Astrocyte (in vitro differentiated cells and primary cell): ENCODE measurements at regions not wholly inside any gene's neighbourhood (a gene's known extent, or its start where the extent isn't known, plus 50 kb on each side); places are given as distances from the start of the nearest gene placed in this dataset.
"Not testable (repeated sequence)": the region's sequence is repeated elsewhere in the genome, so short reads cannot be mapped to it uniquely, and the experiment has no call there.

ENCODE experiments used
- DNase-seq: peaks from one replicate; pipeline ENCODE4 v3.0.0-alpha.2; 2010; ENCODE audit warnings: low read depth
- FAIRE-seq: peaks from 2 replicates; lab custom pipeline; 2011; peaks lifted over from hg19 to GRCh38; lab: Jason Lieb, UNC
- H2AFZ ChIP-seq: 2 replicates; pipeline ENCODE4 v1.6.0; 2012; ENCODE audit warnings: low read depth, low read length, inconsistent platforms
- H3K27ac ChIP-seq: 2 replicates; pipeline ENCODE4 v1.5.1; 2011; ENCODE audit warnings: low read depth, low read length, inconsistent platforms
- H3K27me3 ChIP-seq: 2 replicates; pipeline ENCODE4 v1.6.0; 2011; ENCODE audit warnings: low read length, inconsistent platforms; ENCODE audit not compliant: insufficient read depth
- H3K36me3 ChIP-seq: 2 replicates; pipeline ENCODE4 v1.5.1; 2011; ENCODE audit warnings: low read length, inconsistent platforms; ENCODE audit not compliant: insufficient read depth
- H3K4me1 ChIP-seq: 2 replicates; pipeline ENCODE4 v1.5.1; 2011; ENCODE audit warnings: low read length, inconsistent platforms; ENCODE audit not compliant: insufficient read depth
- H3K4me2 ChIP-seq: 2 replicates; pipeline ENCODE4 v1.6.0; 2012; ENCODE audit warnings: low read length, inconsistent platforms
- H3K4me3 ChIP-seq: 2 replicates; pipeline ENCODE4 v1.5.1; 2011; ENCODE audit warnings: low read depth, mild to moderate bottlenecking, low read length, inconsistent platforms; ENCODE audit not compliant: insufficient read depth
- H3K79me2 ChIP-seq: 2 replicates; pipeline ENCODE4 v1.6.0; 2012; ENCODE audit warnings: mild to moderate bottlenecking, low read length, inconsistent platforms; ENCODE audit not compliant: insufficient read depth
- H3K9ac ChIP-seq: 2 replicates; pipeline ENCODE4 v1.6.0; 2012; ENCODE audit warnings: mild to moderate bottlenecking, low read length, inconsistent platforms
- H3K9me3 ChIP-seq: 2 replicates; pipeline ENCODE4 v1.5.1; 2012; ENCODE audit warnings: low read depth, mild to moderate bottlenecking, low read length, inconsistent platforms; ENCODE audit not compliant: insufficient read depth
- H4K20me1 ChIP-seq: 2 replicates; pipeline ENCODE4 v1.6.0; 2012; ENCODE audit warnings: low read length, inconsistent platforms; ENCODE audit not compliant: insufficient read depth
- H3K27ac Mint-ChIP-seq: one replicate; pipeline ENCODE4 v1.8.0; 2021; ENCODE audit warnings: mild to moderate bottlenecking, mixed read lengths; ENCODE audit not compliant: unreplicated experiment
- H3K27me3 Mint-ChIP-seq: one replicate; pipeline ENCODE4 v1.8.0; 2021; ENCODE audit warnings: low read depth, mixed read lengths; ENCODE audit not compliant: unreplicated experiment
- H3K36me3 Mint-ChIP-seq: one replicate; pipeline ENCODE4 v1.8.0; 2021; ENCODE audit warnings: low read depth, mixed read lengths; ENCODE audit not compliant: unreplicated experiment
- H3K4me1 Mint-ChIP-seq: one replicate; pipeline ENCODE4 v1.8.0; 2021; ENCODE audit warnings: low read depth, mixed read lengths; ENCODE audit not compliant: unreplicated experiment
- H3K4me3 Mint-ChIP-seq: one replicate; pipeline ENCODE4 v1.8.0; 2021; ENCODE audit warnings: mild to moderate bottlenecking, moderate library complexity, mixed read lengths; ENCODE audit not compliant: unreplicated experiment
- H3K9me3 Mint-ChIP-seq: one replicate; pipeline ENCODE4 v1.8.0; 2021; ENCODE audit warnings: mild to moderate bottlenecking, mixed read lengths; ENCODE audit not compliant: unreplicated experiment
- EZH2 ChIP-seq: IDR thresholded peaks from 2 replicates; pipeline ENCODE4 v1.6.1; 2012; ENCODE audit warnings: mild to moderate bottlenecking, low read length, inconsistent platforms; ENCODE audit not compliant: insufficient read depth
- TF ChIP-seq, protein P1 (sequence below): IDR thresholded peaks from 2 replicates; pipeline ENCODE4 v1.5.1; 2011; ENCODE audit warnings: low read depth, mild to moderate bottlenecking, inconsistent platforms, low read length, moderate library complexity; ENCODE audit not compliant: insufficient read depth

DNA sequence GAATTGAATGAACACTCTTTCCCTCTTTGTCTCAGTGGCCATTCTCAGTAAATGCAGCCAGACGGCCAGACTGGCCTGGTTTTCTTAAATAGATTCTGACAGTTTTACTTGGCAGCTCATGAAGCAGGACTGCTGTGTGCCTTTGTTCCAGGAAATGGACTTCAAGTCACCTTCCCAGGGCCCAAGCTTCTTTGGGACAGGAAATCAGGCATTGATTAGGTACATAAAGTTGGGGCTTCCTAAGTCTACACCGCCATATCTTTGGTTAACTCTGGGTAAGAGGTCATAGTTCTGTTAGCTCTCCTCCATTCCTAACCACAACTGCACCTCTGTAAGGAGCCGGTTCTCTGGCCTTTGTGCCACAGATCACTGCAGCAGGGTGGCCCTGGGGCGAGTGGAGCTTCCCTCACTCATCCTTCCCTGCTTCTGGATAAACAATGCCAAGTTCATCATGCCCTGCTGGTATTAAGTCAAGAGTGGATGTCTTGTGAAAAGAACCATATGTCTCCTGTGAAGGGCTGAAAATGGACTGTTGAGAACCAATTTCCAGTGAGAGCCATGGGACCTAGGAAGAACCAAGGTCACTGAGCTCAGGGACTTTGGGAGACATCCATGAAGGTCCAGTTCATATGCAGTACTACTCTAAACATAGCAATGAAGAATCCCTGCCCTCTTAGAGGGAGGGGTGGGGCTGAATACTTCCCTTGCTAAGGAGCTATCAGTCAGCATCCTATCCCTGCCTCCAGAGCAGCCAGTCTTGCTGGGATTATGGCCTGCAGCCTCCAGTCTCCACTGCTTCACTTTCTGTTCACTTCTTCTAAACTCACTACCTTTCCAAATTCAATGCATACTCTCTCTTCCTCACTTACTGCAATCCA is 122.6 kb upstream of the XPO1 start:
- Histone ChIP-seq H3K9me3 (no peaks in the 10 kb centered on the region), H3K27ac (no peak overlapping the region), H3K4me3 (no peak overlapping the region), H3K4me2 (no peak overlapping the region), H3K4me1 (peaks cover 6% of the 10 kb centered on the region), H3K79me2 (no peaks in the 10 kb centered on the region), H3K36me3 (no peaks in the 10 kb centered on the region), H3K9ac (no peak overlapping the region), H4K20me1 (no peaks in the 10 kb centered on the region), H2AFZ (peak overlapping the region; percentile 21), H3K27me3 (peaks cover 3% of the 10 kb centered on the region)
- no peak for DNase-seq
- H3K36me3 Mint-ChIP-seq: peaks cover 2% of the 10 kb centered on the region
- TF ChIP-seq, protein P1, sequence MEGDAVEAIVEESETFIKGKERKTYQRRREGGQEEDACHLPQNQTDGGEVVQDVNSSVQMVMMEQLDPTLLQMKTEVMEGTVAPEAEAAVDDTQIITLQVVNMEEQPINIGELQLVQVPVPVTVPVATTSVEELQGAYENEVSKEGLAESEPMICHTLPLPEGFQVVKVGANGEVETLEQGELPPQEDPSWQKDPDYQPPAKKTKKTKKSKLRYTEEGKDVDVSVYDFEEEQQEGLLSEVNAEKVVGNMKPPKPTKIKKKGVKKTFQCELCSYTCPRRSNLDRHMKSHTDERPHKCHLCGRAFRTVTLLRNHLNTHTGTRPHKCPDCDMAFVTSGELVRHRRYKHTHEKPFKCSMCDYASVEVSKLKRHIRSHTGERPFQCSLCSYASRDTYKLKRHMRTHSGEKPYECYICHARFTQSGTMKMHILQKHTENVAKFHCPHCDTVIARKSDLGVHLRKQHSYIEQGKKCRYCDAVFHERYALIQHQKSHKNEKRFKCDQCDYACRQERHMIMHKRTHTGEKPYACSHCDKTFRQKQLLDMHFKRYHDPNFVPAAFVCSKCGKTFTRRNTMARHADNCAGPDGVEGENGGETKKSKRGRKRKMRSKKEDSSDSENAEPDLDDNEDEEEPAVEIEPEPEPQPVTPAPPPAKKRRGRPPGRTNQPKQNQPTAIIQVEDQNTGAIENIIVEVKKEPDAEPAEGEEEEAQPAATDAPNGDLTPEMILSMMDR: no peak
- TF ChIP-seq EZH2: no peak
- no peaks in the 10 kb centered on the region for H3K9me3 Mint-ChIP-seq
- no peak overlapping the region for H3K4me3 Mint-ChIP-seq
- no peaks in the 10 kb centered on the region for H3K27me3 Mint-ChIP-seq
- peaks cover 7% of the 10 kb centered on the region for H3K4me1 Mint-ChIP-seq
- FAIRE-seq: no peak
- no peak overlapping the region for H3K27ac Mint-ChIP-seq

DNA sequence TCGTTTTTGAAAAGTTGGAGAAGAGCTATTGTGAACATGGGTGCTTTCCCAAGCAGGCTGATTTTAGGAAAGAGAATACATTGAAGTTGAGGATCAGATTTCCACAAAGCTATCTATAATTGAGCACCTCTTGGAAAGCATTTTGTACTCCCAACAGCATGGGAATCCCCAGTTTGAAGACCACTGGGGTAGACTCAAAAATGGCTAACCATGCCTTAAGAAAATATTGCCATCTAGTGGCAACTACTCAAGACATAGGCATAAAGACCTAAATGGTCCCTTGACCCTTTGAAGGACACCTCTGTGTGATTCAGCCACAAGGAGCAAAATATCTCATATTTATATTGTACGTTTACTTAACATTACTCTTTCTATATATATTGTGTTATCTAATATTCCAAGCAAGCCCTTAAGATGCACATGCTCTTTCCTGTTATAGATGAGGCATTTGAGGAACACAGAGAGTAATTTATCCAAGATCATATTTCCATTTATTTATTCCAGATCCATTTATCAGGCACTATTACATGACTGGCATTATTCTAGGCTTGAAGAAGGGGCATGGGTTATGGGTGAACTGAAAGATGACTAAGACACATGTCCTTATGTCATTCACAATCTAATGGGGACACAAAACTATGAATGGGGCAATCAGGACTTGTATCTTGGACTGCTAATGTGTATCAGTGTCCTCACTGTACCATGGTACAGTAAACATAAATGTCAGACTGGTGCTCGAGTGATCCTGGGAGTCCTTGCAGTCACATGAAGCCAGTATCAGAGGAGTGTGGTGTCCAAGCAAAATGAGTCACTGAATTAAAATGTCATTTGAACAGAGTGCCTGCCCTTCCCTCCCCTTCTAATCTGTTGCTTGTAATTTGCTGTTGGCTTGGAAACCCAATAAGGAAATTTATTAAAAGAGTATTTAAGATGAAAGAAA is 121.0 kb upstream of the XPO1 start:
- Mint-ChIP-seq H3K4me1 (peaks cover 7% of the 10 kb centered on the region), H3K9me3 (no peaks in the 10 kb centered on the region), H3K36me3 (peaks cover 2% of the 10 kb centered on the region), H3K27ac (peak overlapping the region; percentile 42), H3K4me3 (no peak overlapping the region), H3K27me3 (no peaks in the 10 kb centered on the region)
- DNase-seq (peak; percentile 42), FAIRE-seq (no peak)
- Histone ChIP-seq H2AFZ (no peak overlapping the region), H3K27ac (no peak overlapping the region), H3K4me1 (peaks cover 6% of the 10 kb centered on the region), H3K9me3 (no peaks in the 10 kb centered on the region), H4K20me1 (no peaks in the 10 kb centered on the region), H3K9ac (no peak overlapping the region), H3K36me3 (no peaks in the 10 kb centered on the region), H3K4me3 (no peak overlapping the region), H3K79me2 (no peaks in the 10 kb centered on the region), H3K4me2 (no peak overlapping the region), H3K27me3 (no peaks in the 10 kb centered on the region)
- TF ChIP-seq, protein P1: peak; percentile 52
- TF ChIP-seq EZH2: no peak

DNA sequence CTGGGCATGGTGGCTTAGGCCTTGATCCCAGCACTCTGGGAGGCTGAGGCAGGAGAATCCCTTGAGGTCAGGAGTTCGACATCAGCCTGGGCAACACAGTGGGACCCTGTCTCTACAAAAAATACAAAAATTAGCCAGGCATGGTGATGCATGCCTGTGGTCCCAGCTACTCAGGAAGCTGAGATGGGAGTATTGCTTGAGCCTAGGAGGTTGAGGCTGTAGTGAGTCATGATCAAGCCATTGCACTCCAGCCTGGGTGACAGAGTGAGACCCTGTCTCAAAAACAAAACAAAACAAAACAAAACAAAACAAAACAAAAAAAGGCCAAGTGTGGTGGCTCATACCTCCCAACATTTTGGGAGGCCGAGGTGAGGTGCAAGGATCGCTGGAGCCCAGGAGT is 111.8 kb upstream of the XPO1 start:
- not testable (repeated sequence) for H3K4me1 ChIP-seq, H3K36me3 ChIP-seq, H3K4me1 Mint-ChIP-seq, H3K4me3 ChIP-seq, H3K4me2 ChIP-seq, H3K9ac ChIP-seq, H3K9me3 ChIP-seq, H3K27me3 Mint-ChIP-seq, H3K27ac ChIP-seq, H4K20me1 ChIP-seq, FAIRE-seq, H3K27me3 ChIP-seq, H3K36me3 Mint-ChIP-seq, H3K79me2 ChIP-seq, DNase-seq, H3K4me3 Mint-ChIP-seq, H2AFZ ChIP-seq, H3K9me3 Mint-ChIP-seq
- peak overlapping the region; percentile 84 for H3K27ac Mint-ChIP-seq
